ENCODE measurements at regions not wholly inside any gene's neighbourhood (a gene's known extent, or its start where the extent isn't known, plus 50 kb on each side); places are given as distances from the start of the nearest gene placed in this dataset.

- TF ChIP-seq REST (IDR thresholded peaks at IDR 0.05; ENCODE audit: low read depth): no peak
- TF ChIP-seq ZFX (IDR thresholded peaks at IDR 0.05): no peak
- TF ChIP-seq SP1 (IDR thresholded peaks at IDR 0.05; ENCODE audit: low read depth): no peak
- no peak for TF ChIP-seq EGR1 (IDR thresholded peaks at IDR 0.05; ENCODE audit: low read depth)
- no peak for TF ChIP-seq MAX (IDR thresholded peaks at IDR 0.05)
- TF ChIP-seq SRF (IDR thresholded peaks at IDR 0.05; ENCODE audit: low read depth): no peak
- TF ChIP-seq EZH2 (IDR thresholded peaks at IDR 0.05): no peak
Measured at GRCh38 chr20:4488407-4489339, 197.6 kb upstream of the PRNP start (continued).

GRCh38 chr20:4484379-4484997 lies 201.8 kb upstream of the PRNP start:
- H3K9me3 ChIP-seq (ENCODE audit: control insufficient read depth in 1 of 2, insufficient read depth in 1 of 2, low read depth in 1 of 2, low read length in 2 of 2): no peaks in the 10 kb centered on the region
- no TSS peak for BruUV-seq (replicated peaks)
- H3K4me2 ChIP-seq (ENCODE audit: low read length): no peak overlapping the region
- no peak for DNase-seq (ENCODE audit: low read depth, low spot score)
- peaks cover 3 to 5% of the 10 kb centered on the region in 2 experiments; a peak in 2 of 4 replicates for H3K4me1 ChIP-seq (ENCODE audit: control insufficient read depth in 1 of 2, insufficient read depth in 2 of 2, low read length in 2 of 2)
- ChIA-PET POLR2A (no interaction called here), CTCF (no interaction called here), RAD21 (ENCODE audit: low non-redundant PET in 1 of 2, low total read pairs in 2 of 2, uncharacterized antibody in 2 of 2, unreplicated experiment in 2 of 2) (no interaction called here)
- no peak overlapping the region for H2AFZ ChIP-seq (ENCODE audit: low read depth, low read length, poor library complexity, severe bottlenecking)
- H3K9ac ChIP-seq (ENCODE audit: low read length): no peak overlapping the region
- H3K4me3 ChIP-seq (replicated peaks in 1 of 2; ENCODE audit: low read depth in 1 of 2, low read length in 2 of 2): no peak overlapping the region
- no peaks in the 10 kb centered on the region for H3K9me2 ChIP-seq (ENCODE audit: insufficient read depth)
- H3K27ac ChIP-seq (ENCODE audit: low read depth, low read length): no peak overlapping the region
- H3K79me2 ChIP-seq (ENCODE audit: insufficient read depth, low read length): no peaks in the 10 kb centered on the region
- H3K27me3 ChIP-seq (ENCODE audit: insufficient read depth, low read length): no peaks in the 10 kb centered on the region
- no peaks in the 10 kb centered on the region for H4K20me1 ChIP-seq (ENCODE audit: insufficient read depth)
- intact Hi-C loops (cut with micrococcal nuclease): no loop called here
- no peaks in the 10 kb centered on the region for H3K36me3 ChIP-seq (ENCODE audit: control insufficient read depth in 1 of 2, insufficient read depth in 2 of 2, low read length in 2 of 2)
- ATAC-seq: no peak
- TF ChIP-seq FOSL1 (IDR thresholded peaks at IDR 0.05; ENCODE audit: low read depth) (no peak), RAD21 (IDR thresholded peaks at IDR 0.05; ENCODE audit: low read depth) (no peak), ZFX (IDR thresholded peaks at IDR 0.05) (no peak), POLR2A (IDR thresholded peaks at IDR 0.05; ENCODE audit: borderline replicate concordance, extremely low read depth, insufficient read depth, insufficient read length) (no peak), TCF7L2 (IDR thresholded peaks at IDR 0.05; ENCODE audit: borderline replicate concordance, extremely low read depth, insufficient read depth, insufficient read length) (no peak), EGR1 (IDR thresholded peaks at IDR 0.05; ENCODE audit: low read depth) (no peak), ATF3 (IDR thresholded peaks at IDR 0.05) (no peak)
